Trophoblast cell (in vitro differentiated cells and primary cell): ENCODE measurements at regions not wholly inside any gene's neighbourhood (a gene's known extent, or its start where the extent isn't known, plus 50 kb on each side); places are given as distances from the start of the nearest gene placed in this dataset.
A peak's percentile ranks its signal among the peaks of the same experiment; 100 is the strongest.

Source experiments
- DNase-seq, 2 donors: peaks; one replicate each; pipeline ENCODE4 v3.0.0-alpha.2; 2016
- H2AFZ ChIP-seq: 2 replicates; pipeline ENCODE4 v1.6.1; 2013; ENCODE audit warnings: low read length, moderate library complexity, mild to moderate bottlenecking; ENCODE audit not compliant: insufficient read depth, poor library complexity
- H2AK5ac ChIP-seq: 2 replicates; pipeline ENCODE4 v1.6.1; 2013; ENCODE audit warnings: mild to moderate bottlenecking, low read length
- H2BK120ac ChIP-seq: 2 replicates; pipeline ENCODE4 v1.6.1; 2013; ENCODE audit warnings: low read length, mild to moderate bottlenecking, moderate library complexity; ENCODE audit not compliant: insufficient read depth, poor library complexity
- H2BK12ac ChIP-seq: 2 replicates; pipeline ENCODE4 v1.6.1; 2013; ENCODE audit warnings: mild to moderate bottlenecking, low read length, moderate library complexity
- H2BK5ac ChIP-seq: 2 replicates; pipeline ENCODE4 v1.6.1; 2013; ENCODE audit warnings: low read length, low read depth, moderate library complexity, mild to moderate bottlenecking; ENCODE audit not compliant: poor library complexity
- H3K14ac ChIP-seq: 2 replicates; pipeline ENCODE4 v1.6.1; 2013; ENCODE audit warnings: mild to moderate bottlenecking, low read length
- H3K18ac ChIP-seq: 2 replicates; pipeline ENCODE4 v1.6.1; 2013; ENCODE audit warnings: mild to moderate bottlenecking, low read length
- H3K23ac ChIP-seq: 2 replicates; pipeline ENCODE4 v1.6.1; 2013; ENCODE audit warnings: low read length
- H3K27ac ChIP-seq: 2 replicates; pipeline ENCODE4 v1.5.1; 2013; ENCODE audit warnings: low read depth, mild to moderate bottlenecking, inconsistent platforms, low read length, moderate library complexity
- H3K27me3 ChIP-seq: 2 replicates; pipeline ENCODE4 v1.6.1; 2013; ENCODE audit warnings: inconsistent platforms, mild to moderate bottlenecking, low read length, moderate library complexity; ENCODE audit not compliant: insufficient read depth
- H3K36me3 ChIP-seq, 2 experiments: 1 replicate in 1 of 2; 2 replicates in 1 of 2; pipeline ENCODE4 v1.6.1; 2013; ENCODE audit warnings: low read length in 2 of 2, mild to moderate bottlenecking in 2 of 2, moderate library complexity in 1 of 2; ENCODE audit not compliant: insufficient read depth in 2 of 2, control insufficient read depth in 1 of 2
- H3K4ac ChIP-seq: 2 replicates; pipeline ENCODE4 v1.6.1; 2013; ENCODE audit warnings: low read depth, mild to moderate bottlenecking, low read length, moderate library complexity
- H3K4me1 ChIP-seq, 2 experiments: 1 replicate in 1 of 2; 2 replicates in 1 of 2; pipeline ENCODE4 v1.6.1; 2013; ENCODE audit warnings: low read length in 2 of 2, mild to moderate bottlenecking in 2 of 2, moderate library complexity in 1 of 2; ENCODE audit not compliant: insufficient read depth in 2 of 2, control insufficient read depth in 1 of 2
- H3K4me2 ChIP-seq: 2 replicates; pipeline ENCODE4 v1.6.1; 2013; ENCODE audit warnings: inconsistent platforms, mild to moderate bottlenecking, low read length, moderate library complexity
- H3K4me3 ChIP-seq: 2 replicates; pipeline ENCODE4 v1.5.1; 2013; ENCODE audit warnings: mild to moderate bottlenecking, low read depth, low read length, inconsistent platforms
- H3K79me1 ChIP-seq: one replicate; pipeline ENCODE4 v1.6.1; 2013; ENCODE audit warnings: low read length
- H3K79me2 ChIP-seq: 2 replicates; pipeline ENCODE4 v1.6.1; 2013; ENCODE audit warnings: low read length, mild to moderate bottlenecking; ENCODE audit not compliant: control insufficient read depth, insufficient read depth, poor library complexity
- H3K9ac ChIP-seq: 2 replicates; pipeline ENCODE4 v1.6.1; 2013; ENCODE audit warnings: mild to moderate bottlenecking, low read length
- H3K9me3 ChIP-seq: 2 replicates; pipeline ENCODE4 v1.6.1; 2013; ENCODE audit warnings: low read depth, mild to moderate bottlenecking, control low read depth, inconsistent platforms, low read length; ENCODE audit not compliant: insufficient read depth
- H4K12ac ChIP-seq: 2 replicates; pipeline ENCODE4 v1.6.1; 2013; ENCODE audit warnings: low read depth, mild to moderate bottlenecking, low read length, moderate library complexity
- H4K8ac ChIP-seq: 2 replicates; pipeline ENCODE4 v1.6.1; 2013; ENCODE audit warnings: low read depth, mild to moderate bottlenecking, low read length, moderate library complexity
- H4K91ac ChIP-seq: one replicate; pipeline ENCODE4 v1.6.1; 2013; ENCODE audit warnings: low read depth, mild to moderate bottlenecking, low read length, moderate library complexity
- WGBS: extraction: QIAGEN DNeasy Blood & Tissue Kit; methylation state at CpG from one replicate; pipeline ENCODE4 v1.1.7; 2013; ENCODE audit warnings: missing lambda C conversion rate; ENCODE audit not compliant: insufficient read length, insufficient coverage; ENCODE audit errors: extremely low coverage; 5-methylcytosine and 5-hydroxymethylcytosine counted together

DNA sequence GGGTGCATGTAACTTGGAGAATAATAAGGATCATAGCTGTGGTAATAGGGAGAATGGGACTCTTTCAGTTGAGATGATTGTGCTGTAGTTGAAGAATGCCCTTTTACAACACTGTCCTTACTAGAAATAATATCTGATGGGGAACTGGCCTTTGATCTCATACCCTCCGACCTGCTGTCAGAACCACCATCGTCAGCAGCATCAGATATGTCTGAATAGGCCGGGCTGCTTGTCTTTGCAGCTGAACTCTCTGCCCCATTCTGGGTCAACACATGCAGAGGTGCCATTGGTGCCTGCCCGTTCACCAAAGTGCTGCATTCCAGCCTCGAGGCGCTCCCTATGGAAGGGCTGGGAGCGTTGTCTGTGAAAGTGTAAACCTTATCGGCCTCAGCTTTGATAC lies 99.1 kb downstream of the ZNF608 start:
- Histone ChIP-seq H3K14ac (no peak overlapping the region), H3K4me3 (no peak overlapping the region), H3K18ac (no peak overlapping the region), H2BK12ac (no peak overlapping the region), H2BK120ac (no peak overlapping the region), H3K27ac (no peak overlapping the region), H4K91ac (peak overlapping the region; percentile 30), H3K4me2 (no peak overlapping the region), H3K4ac (no peak overlapping the region), H3K79me2 (peaks cover 6% of the 10 kb centered on the region), H3K27me3 (no peaks in the 10 kb centered on the region), H3K79me1 (peaks cover 18% of the 10 kb centered on the region), H3K9me3 (no peaks in the 10 kb centered on the region), H3K4me1 (peaks cover 16 to 17% of the 10 kb centered on the region in 2 experiments), H3K9ac (no peak overlapping the region), H2AK5ac (no peak overlapping the region), H2AFZ (no peak overlapping the region), H2BK5ac (no peak overlapping the region), H3K23ac (no peak overlapping the region), H3K36me3 (peaks cover 7 to 11% of the 10 kb centered on the region in 2 experiments), H4K8ac (no peak overlapping the region), H4K12ac (no peak overlapping the region)
- no peak for DNase-seq
- no CpG with 5 or more reads among the region's 8 CpGs for WGBS

DNA sequence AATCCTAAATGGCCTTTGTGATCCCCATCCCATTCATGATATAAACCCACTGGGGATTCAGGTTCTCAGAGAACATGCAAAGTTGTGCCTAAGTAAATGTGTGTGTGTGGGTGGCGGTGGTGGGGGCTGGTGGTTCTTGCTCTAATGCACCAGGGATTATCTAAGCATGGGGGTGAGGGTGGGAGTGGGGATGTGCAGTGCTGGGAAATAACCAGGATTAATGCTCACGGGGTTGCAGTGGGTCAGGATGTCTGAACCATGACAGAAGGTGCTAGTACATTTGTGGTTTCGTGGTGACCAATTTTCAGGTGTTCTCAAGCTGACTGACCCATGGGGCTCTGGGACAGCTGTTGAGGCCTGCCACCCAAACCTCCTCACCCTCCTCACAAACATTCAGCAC lies 101.0 kb downstream of the ZNF608 start:
- DNase-seq, result no peak
- H4K12ac ChIP-seq, result no peak overlapping the region
- no CpG with 5 or more reads among the region's 3 CpGs for WGBS

DNA sequence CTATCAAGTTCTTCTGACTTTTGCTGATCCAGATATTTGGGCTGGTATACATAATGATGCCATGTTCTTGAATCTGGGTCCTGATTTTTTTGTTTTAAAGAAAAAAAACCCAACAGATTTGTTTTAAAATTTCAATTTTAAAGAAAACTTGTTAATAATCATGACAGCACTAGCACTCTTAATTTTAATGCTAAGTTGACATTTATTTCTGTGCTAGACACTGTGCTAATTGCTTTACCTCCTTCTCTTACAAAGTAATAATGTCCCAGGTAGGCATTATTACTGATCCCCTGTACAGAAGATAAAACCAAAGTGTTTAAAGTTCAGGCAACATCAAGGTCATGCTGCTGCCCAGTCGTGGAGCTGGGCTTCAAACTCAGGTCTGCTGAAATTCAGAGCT lies 101.9 kb downstream of the ZNF608 start:
- Histone ChIP-seq H4K8ac (no peak overlapping the region), H3K27me3 (no peaks in the 10 kb centered on the region), H3K9me3 (no peaks in the 10 kb centered on the region), H2BK120ac (no peak overlapping the region), H3K18ac (no peak overlapping the region), H2BK12ac (no peak overlapping the region), H3K9ac (no peak overlapping the region), H3K36me3 (peaks cover 11 to 12% of the 10 kb centered on the region in 2 experiments), H3K4ac (no peak overlapping the region), H3K27ac (no peak overlapping the region), H3K14ac (no peak overlapping the region), H2AFZ (no peak overlapping the region), H4K12ac (no peak overlapping the region), H3K79me2 (peaks cover 2% of the 10 kb centered on the region), H3K79me1 (peaks cover 19% of the 10 kb centered on the region), H2AK5ac (no peak overlapping the region), H3K4me3 (no peak overlapping the region), H3K4me2 (no peak overlapping the region), H3K4me1 (peaks cover 14 to 16% of the 10 kb centered on the region in 2 experiments), H2BK5ac (no peak overlapping the region), H3K23ac (no peak overlapping the region), H4K91ac (no peak overlapping the region)
- no CpG with 5 or more reads among the region's 1 CpG for WGBS
- DNase-seq, result no peak

More for the DNA sequence above, 101.0 kb downstream of the ZNF608 start:
- Histone ChIP-seq H3K4me2 (no peak overlapping the region), H3K9me3 (no peaks in the 10 kb centered on the region), H3K27me3 (no peaks in the 10 kb centered on the region), H3K14ac (no peak overlapping the region), H3K4ac (no peak overlapping the region), H4K8ac (no peak overlapping the region), H2AFZ (no peak overlapping the region), H3K36me3 (peaks cover 11 to 12% of the 10 kb centered on the region in 2 experiments), H2BK5ac (no peak overlapping the region), H3K9ac (no peak overlapping the region), H2BK12ac (no peak overlapping the region), H3K23ac (no peak overlapping the region), H3K4me3 (no peak overlapping the region), H4K91ac (peak overlapping the region; percentile 63), H3K79me1 (peaks cover 17% of the 10 kb centered on the region), H3K79me2 (peaks cover 2% of the 10 kb centered on the region), H3K27ac (no peak overlapping the region), H2BK120ac (no peak overlapping the region), H3K18ac (no peak overlapping the region), H2AK5ac (peak overlapping the region; percentile 71), H3K4me1 (peaks cover 14% of the 10 kb centered on the region in 2 experiments)

DNA sequence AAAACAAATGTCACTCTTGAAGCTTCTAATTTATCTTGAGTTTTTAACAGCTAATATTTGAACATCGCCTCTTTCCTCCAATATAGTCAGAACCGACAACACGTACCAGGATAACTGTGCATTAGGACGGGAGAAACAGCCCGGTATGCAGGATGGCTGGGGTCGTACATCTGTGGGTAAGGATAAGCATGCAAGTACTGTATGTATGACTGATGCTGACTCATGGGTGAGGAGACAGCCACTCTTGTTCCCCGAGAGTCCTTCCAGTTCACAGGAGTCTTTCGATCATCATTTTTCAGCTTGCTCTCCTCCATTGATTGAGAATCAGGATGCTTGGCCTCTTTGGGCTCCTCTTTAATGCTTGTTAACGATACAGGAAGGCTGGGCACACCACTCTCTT lies 102.3 kb downstream of the ZNF608 start:
- no peak overlapping the region for H3K18ac ChIP-seq
- H3K23ac ChIP-seq, result no peak overlapping the region
- no peak overlapping the region for H4K91ac ChIP-seq
- H2AK5ac ChIP-seq, result no peak overlapping the region
- H3K79me1 ChIP-seq, result peaks cover 19% of the 10 kb centered on the region
- H3K4me1 ChIP-seq, result peaks cover 14 to 16% of the 10 kb centered on the region in 2 experiments
- H3K27me3 ChIP-seq, result no peaks in the 10 kb centered on the region
- no peak for DNase-seq
- H3K4me3 ChIP-seq, result no peak overlapping the region
- peaks cover 2% of the 10 kb centered on the region for H3K79me2 ChIP-seq
- no peak overlapping the region for H3K4me2 ChIP-seq
- no peak overlapping the region for H2BK120ac ChIP-seq
- no peak overlapping the region for H3K27ac ChIP-seq
- no peak overlapping the region for H3K4ac ChIP-seq
- H4K12ac ChIP-seq, result no peak overlapping the region
- no peaks in the 10 kb centered on the region for H3K9me3 ChIP-seq
- H2BK5ac ChIP-seq, result no peak overlapping the region
- peaks cover 11 to 12% of the 10 kb centered on the region in 2 experiments for H3K36me3 ChIP-seq
- WGBS, result no CpG with 5 or more reads among the region's 9 CpGs
- H4K8ac ChIP-seq, result no peak overlapping the region
- H2BK12ac ChIP-seq, result no peak overlapping the region
- no peak overlapping the region for H3K9ac ChIP-seq
- H3K14ac ChIP-seq, result no peak overlapping the region
- no peak overlapping the region for H2AFZ ChIP-seq
